ENCODE measurements at regions not wholly inside any gene's neighbourhood (a gene's known extent, or its start where the extent isn't known, plus 50 kb on each side); places are given as distances from the start of the nearest gene placed in this dataset.

GRCh38 chr9:126232461-126232860, 94.2 kb upstream of the MVB12B start:
- TF ChIP-seq FOSL1 (IDR thresholded peaks at IDR 0.05; ENCODE audit: low read depth) (no peak), YY1 (IDR thresholded peaks at IDR 0.05; ENCODE audit: extremely low read depth, insufficient replicate concordance, low read depth, low read length) (no peak), SRF (IDR thresholded peaks at IDR 0.05; ENCODE audit: low read depth) (no peak), CBX3 (IDR thresholded peaks at IDR 0.05; ENCODE audit: low read depth) (no peak), SIN3A (IDR thresholded peaks at IDR 0.05; ENCODE audit: low read depth) (no peak)
- Histone ChIP-seq H3K27me3 (ENCODE audit: insufficient read depth, low read length) (no peaks in the 10 kb centered on the region), H3K9ac (ENCODE audit: low read length) (no peak overlapping the region), H2AFZ (ENCODE audit: low read depth, low read length, poor library complexity, severe bottlenecking) (no peak overlapping the region), H3K27ac (ENCODE audit: low read depth, low read length) (no peak overlapping the region), H3K9me2 (ENCODE audit: insufficient read depth) (no peaks in the 10 kb centered on the region), H3K4me3 (replicated peaks in 1 of 2; ENCODE audit: low read depth in 1 of 2, low read length in 2 of 2) (no peak overlapping the region), H3K9me3 (ENCODE audit: control insufficient read depth in 1 of 2, insufficient read depth in 1 of 2, low read depth in 1 of 2, low read length in 2 of 2) (no peaks in the 10 kb centered on the region), H3K79me2 (ENCODE audit: insufficient read depth, low read length) (no peaks in the 10 kb centered on the region), H4K20me1 (ENCODE audit: insufficient read depth) (no peaks in the 10 kb centered on the region), H3K4me1 (ENCODE audit: control insufficient read depth in 1 of 2, insufficient read depth in 2 of 2, low read length in 2 of 2) (no peaks in the 10 kb centered on the region), H3K4me2 (ENCODE audit: low read length) (no peak overlapping the region), H3K36me3 (ENCODE audit: control insufficient read depth in 1 of 2, insufficient read depth in 2 of 2, low read length in 2 of 2) (no peaks in the 10 kb centered on the region)
- RAD21 ChIA-PET (ENCODE audit: low non-redundant PET in 1 of 2, low total read pairs in 2 of 2, uncharacterized antibody in 2 of 2, unreplicated experiment in 2 of 2) = no interaction called here
- BruUV-seq (replicated peaks) = no TSS peak
- DNase-seq (ENCODE audit: low read depth, low spot score) (no peak), ATAC-seq (no peak)
- intact Hi-C loops (cut with micrococcal nuclease) = no loop called here
- POLR2A ChIA-PET = no interaction called here
- CTCF ChIA-PET = no interaction called here

GRCh38 chr9:126233175-126233574, 93.5 kb upstream of the MVB12B start:
- Histone ChIP-seq H3K4me2 (ENCODE audit: low read length) (no peak overlapping the region), H3K4me3 (replicated peaks in 1 of 2; ENCODE audit: low read depth in 1 of 2, low read length in 2 of 2) (no peak overlapping the region), H3K27me3 (ENCODE audit: insufficient read depth, low read length) (no peaks in the 10 kb centered on the region), H3K4me1 (ENCODE audit: control insufficient read depth in 1 of 2, insufficient read depth in 2 of 2, low read length in 2 of 2) (no peaks in the 10 kb centered on the region), H2AFZ (ENCODE audit: low read depth, low read length, poor library complexity, severe bottlenecking) (no peak overlapping the region), H3K9ac (ENCODE audit: low read length) (no peak overlapping the region), H3K9me2 (ENCODE audit: insufficient read depth) (no peaks in the 10 kb centered on the region), H3K27ac (ENCODE audit: low read depth, low read length) (no peak overlapping the region), H3K79me2 (ENCODE audit: insufficient read depth, low read length) (no peaks in the 10 kb centered on the region), H3K9me3 (ENCODE audit: control insufficient read depth in 1 of 2, insufficient read depth in 1 of 2, low read depth in 1 of 2, low read length in 2 of 2) (no peaks in the 10 kb centered on the region), H3K36me3 (ENCODE audit: control insufficient read depth in 1 of 2, insufficient read depth in 2 of 2, low read length in 2 of 2) (no peaks in the 10 kb centered on the region), H4K20me1 (ENCODE audit: insufficient read depth) (no peaks in the 10 kb centered on the region)
- ChIA-PET RAD21 (ENCODE audit: low non-redundant PET in 1 of 2, low total read pairs in 2 of 2, uncharacterized antibody in 2 of 2, unreplicated experiment in 2 of 2) (no interaction called here), CTCF (no interaction called here), POLR2A (no interaction called here)
- no TSS peak for BruUV-seq (replicated peaks)
- ATAC-seq (no peak), DNase-seq (ENCODE audit: low read depth, low spot score) (no peak)
- intact Hi-C loops (cut with micrococcal nuclease) = no loop called here
- TF ChIP-seq RAD21 (IDR thresholded peaks at IDR 0.05; ENCODE audit: low read depth) (no peak), ZFX (IDR thresholded peaks at IDR 0.05) (no peak), MAX (IDR thresholded peaks at IDR 0.05) (no peak), POLR2AphosphoS5 (IDR thresholded peaks at IDR 0.05; ENCODE audit: low read depth, low read length) (no peak), ZNF274 (IDR thresholded peaks at IDR 0.05; ENCODE audit: low read depth, low read length) (no peak), SIN3A (IDR thresholded peaks at IDR 0.05; ENCODE audit: low read depth) (no peak), ELF1 (IDR thresholded peaks at IDR 0.05; ENCODE audit: borderline replicate concordance, low read depth) (no peak), CBX3 (IDR thresholded peaks at IDR 0.05; ENCODE audit: low read depth) (no peak), EGR1 (IDR thresholded peaks at IDR 0.05; ENCODE audit: low read depth) (no peak), TCF7L2 (IDR thresholded peaks at IDR 0.05; ENCODE audit: borderline replicate concordance, extremely low read depth, insufficient read depth, insufficient read length) (no peak), CTCF (IDR thresholded peaks at IDR 0.05 in 2 of 3, conservative IDR thresholded peaks at IDR 0.05 in 1 of 3; ENCODE audit: borderline replicate concordance in 1 of 3, insufficient read depth in 1 of 3, low read depth in 2 of 3, low read length in 2 of 3) (no peak), JUND (IDR thresholded peaks at IDR 0.05) (no peak), EZH2phosphoT487 (IDR thresholded peaks at IDR 0.05; ENCODE audit: borderline replicate concordance) (no peak), CEBPB (IDR thresholded peaks at IDR 0.05; ENCODE audit: low read depth) (no peak), POLR2A (IDR thresholded peaks at IDR 0.05; ENCODE audit: borderline replicate concordance, extremely low read depth, insufficient read depth, insufficient read length) (no peak), FOSL1 (IDR thresholded peaks at IDR 0.05; ENCODE audit: low read depth) (no peak)
- TF ChIP-seq, protein P1, sequence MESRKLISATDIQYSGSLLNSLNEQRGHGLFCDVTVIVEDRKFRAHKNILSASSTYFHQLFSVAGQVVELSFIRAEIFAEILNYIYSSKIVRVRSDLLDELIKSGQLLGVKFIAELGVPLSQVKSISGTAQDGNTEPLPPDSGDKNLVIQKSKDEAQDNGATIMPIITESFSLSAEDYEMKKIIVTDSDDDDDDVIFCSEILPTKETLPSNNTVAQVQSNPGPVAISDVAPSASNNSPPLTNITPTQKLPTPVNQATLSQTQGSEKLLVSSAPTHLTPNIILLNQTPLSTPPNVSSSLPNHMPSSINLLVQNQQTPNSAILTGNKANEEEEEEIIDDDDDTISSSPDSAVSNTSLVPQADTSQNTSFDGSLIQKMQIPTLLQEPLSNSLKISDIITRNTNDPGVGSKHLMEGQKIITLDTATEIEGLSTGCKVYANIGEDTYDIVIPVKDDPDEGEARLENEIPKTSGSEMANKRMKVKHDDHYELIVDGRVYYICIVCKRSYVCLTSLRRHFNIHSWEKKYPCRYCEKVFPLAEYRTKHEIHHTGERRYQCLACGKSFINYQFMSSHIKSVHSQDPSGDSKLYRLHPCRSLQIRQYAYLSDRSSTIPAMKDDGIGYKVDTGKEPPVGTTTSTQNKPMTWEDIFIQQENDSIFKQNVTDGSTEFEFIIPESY (IDR thresholded peaks at IDR 0.05; ENCODE audit: extremely low read depth, insufficient replicate concordance, low read length) = no peak
- TF ChIP-seq, protein P2, sequence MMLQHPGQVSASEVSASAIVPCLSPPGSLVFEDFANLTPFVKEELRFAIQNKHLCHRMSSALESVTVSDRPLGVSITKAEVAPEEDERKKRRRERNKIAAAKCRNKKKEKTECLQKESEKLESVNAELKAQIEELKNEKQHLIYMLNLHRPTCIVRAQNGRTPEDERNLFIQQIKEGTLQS (IDR thresholded peaks at IDR 0.05) = no peak

All from HCT116 (cell line).